DMS 273 (cell line): ENCODE measurements at regions not wholly inside any gene's neighbourhood (a gene's known extent, or its start where the extent isn't known, plus 50 kb on each side); places are given as distances from the start of the nearest gene placed in this dataset.

Experiments used
- DNase-seq: peaks from one replicate; lab custom pipeline; 2025; ENCODE audit not compliant: unreplicated experiment; lab: John Stamatoyannopoulos, UW

DNA sequence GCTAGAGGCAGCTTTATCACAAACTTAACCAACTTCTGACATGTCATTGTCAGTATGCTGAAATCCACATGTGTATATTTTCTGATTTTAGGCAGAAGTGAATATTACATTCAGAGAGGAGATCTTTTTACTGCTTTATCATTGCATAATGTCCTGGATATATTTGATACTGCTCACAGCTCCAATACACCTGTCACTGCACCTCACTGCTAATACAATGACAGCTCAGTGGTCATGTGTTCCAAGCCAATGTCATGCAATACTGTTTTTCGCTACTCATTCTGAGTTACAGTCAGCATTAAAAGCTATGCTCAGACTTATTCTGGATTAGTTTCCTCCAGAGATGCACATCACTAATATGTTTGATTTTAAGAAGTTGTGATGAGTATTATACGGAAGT is 1604.6 kb downstream of the HACE1 start:
- DNase-seq, result no peak

DNA sequence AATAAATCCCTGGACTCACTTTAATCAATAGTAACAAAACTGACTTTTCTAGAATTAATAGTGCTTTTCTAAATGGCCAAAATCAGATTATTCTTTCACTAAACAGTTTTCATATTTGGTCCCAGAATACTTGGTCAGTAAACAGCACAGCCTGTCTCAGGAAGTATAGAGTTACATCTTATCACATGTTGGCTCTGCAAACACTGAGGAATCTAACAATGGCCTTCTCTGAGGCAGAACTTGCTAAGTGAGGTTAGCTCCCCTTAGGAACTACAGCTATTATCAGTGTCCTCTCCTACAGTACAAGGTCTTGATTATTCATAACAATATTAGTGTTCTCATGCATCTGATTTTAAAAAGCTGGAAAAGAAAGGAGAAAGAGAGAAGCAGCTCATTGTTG is 1622.8 kb downstream of the HACE1 start:
- no peak for DNase-seq

DNA sequence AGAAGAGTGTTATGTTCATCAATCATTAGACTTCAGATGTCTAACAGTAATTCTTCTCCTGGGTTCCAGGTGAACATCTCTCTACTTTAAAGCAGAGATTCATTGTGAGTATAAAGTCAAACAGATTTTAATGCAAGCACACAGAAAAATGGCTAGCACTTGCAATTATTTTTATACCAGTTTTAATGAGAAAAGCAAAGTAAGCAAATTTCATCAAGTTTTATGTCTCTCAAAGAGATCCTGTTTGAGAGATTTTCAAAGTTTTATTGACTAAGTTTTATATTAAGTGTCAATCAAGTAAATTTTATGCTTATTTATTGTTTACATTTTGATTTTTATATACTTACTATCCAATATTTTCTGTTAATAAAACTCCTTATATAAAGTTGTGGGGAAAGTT is 1628.5 kb downstream of the HACE1 start:
- no peak for DNase-seq

DNA sequence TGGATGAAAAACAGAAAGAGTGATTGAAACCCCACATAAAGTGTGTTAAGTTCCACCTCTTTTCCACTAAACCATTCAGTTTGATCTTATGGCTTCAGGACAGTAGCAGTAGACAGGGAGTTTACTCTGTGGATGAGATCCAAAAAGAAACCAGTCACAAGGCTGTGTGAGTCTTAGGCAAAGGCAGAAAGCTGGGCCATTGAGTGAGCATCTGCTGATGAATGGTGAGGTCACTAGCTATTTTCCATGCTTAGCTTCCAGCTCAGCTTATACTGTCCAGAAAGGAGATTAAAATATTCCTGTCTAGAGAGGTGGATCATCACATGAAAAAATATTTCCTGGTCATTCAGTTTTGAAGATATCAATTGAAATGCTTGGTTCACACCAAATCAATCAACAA is 1643.9 kb downstream of the HACE1 start:
- peak; percentile 12 for DNase-seq

DNA sequence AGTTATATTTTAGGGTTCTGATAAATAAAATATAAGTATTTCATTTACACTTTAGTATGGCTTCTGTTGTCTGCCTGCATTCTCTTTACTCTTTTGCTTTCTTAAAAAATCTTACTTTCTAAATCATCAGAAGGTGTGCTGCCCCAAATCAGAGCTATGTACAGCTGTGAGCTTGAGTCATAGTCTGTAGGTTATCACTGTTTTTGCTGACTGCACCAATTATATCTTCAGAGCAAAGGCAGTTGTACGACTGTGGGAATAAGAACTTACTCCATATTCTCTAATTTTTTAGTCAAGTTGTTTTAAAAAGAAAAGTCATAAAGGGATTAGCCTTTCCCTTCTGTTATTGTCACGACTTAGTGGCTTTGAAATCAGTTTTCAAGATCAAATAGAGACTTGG is 1649.0 kb downstream of the HACE1 start:
- DNase-seq, result no peak

DNA sequence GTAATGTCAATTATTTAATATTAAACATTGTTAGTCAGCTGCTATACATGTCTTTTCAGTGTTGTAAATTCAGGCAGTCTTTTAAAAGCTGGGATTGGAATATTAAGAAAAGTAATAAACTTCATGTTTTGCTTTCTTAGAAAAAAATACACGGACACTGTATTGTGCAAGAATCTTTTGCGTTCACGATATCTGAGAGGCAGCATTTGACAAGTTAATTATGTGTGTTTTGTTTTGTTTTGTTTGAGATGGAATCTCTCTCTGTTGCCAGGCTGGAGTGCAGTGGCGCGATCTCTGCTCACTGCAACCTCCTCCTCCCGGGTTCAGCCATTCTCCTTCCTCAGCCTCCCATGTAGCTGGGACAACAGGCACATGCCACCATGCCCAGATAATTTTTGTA is 1661.3 kb downstream of the HACE1 start:
- DNase-seq, result no peak

DNA sequence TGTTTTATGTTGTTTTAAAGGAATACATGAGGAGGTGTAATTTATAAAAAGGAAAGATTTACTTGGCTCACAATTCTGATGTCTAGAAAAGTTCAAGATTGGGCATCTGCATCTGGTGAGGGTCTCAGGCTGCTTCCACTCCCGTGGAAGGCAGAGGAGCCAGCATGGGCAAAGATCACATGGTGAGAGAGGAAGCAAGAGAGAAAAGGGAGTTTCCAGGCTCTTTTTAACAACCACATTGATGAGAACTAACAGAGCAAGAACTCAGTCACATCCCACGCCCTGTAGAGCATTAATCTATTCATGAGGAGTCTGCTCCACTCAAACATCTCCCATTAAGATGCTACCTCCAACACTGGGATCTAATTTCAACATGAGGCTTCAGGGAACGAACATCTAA is 1666.3 kb downstream of the HACE1 start:
- DNase-seq, result no peak

DNA sequence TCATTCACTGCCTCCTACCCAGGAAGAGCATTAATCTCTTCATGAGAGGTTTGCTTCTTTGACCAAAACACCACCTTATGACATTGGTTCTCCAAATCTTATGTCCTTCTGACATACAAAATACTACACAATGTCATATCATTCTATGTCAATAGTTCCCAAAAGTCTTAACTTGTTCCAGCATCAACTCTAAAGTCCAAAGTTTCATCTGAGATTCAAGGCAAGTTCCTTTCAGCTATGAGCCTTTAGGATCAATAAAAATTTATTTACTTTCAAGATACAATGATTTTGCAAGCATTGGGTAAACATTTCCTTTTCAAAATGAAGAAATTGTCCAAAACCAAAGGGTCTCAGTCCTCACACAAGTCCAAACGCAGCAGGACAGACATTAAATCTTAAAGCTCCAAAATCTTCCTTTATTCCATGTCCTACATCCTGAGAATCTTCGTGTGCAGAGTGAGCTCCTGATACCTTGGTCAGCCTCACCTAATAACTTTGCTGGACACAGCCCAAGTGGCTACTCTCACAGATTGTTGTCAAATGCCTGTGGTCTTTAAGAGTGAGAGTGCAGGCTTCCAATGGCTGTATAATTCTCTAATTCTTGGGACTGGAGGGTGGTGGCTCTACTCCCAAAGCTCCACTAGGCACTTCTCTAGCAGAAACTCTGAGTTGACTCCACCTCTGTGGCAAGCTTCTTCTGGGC is 1668.2 kb downstream of the HACE1 start:
- no peak for DNase-seq

DNA sequence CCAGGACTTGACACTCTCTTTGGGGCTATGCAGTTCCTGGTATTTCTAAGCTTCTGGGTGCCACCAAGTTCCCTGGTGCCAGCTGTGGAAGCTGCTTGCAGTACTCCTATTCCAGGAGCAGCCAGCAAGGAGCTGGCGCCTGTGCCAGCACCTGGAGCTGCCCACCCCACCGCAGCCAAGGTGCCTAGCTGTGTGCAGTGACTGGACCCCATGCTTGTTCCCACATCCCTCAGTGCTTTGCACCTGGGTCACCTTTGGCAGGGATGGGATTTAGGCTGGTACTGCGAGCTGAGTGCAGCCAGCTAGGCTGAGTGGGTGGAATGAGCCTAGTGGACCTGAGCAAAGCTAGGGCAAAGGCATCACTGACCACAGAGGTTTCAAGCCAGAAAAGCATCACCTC is 1674.9 kb downstream of the HACE1 start:
- no peak for DNase-seq

DNA sequence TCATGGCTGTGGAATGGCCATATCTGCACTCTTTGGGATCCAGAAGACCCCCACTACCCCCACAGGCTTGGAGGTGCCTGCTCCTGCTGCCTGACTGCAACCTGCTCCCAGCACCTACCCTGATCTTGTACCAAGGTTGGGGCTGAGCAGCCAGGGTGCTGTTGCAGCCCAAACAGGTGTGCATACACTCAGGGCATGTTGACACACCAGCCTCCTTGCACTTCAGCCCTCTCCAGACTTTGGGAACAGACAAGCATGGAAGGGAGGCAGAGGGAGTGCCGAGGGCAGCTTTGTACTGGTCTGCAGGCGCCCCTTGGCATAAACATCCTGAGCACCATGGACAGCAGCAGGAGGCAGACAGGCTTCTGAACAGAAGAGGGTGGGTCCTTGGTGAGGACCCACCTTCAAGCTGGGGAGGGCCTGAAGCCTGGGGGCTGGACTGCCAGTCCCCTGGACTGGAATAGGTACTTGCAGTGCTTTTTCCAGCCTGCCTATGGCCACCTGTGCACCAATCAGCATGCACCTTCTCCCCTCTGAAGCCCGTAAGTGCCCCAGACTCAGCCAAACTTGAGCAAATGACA is 1675.8 kb downstream of the HACE1 start:
- no peak for DNase-seq

DNA sequence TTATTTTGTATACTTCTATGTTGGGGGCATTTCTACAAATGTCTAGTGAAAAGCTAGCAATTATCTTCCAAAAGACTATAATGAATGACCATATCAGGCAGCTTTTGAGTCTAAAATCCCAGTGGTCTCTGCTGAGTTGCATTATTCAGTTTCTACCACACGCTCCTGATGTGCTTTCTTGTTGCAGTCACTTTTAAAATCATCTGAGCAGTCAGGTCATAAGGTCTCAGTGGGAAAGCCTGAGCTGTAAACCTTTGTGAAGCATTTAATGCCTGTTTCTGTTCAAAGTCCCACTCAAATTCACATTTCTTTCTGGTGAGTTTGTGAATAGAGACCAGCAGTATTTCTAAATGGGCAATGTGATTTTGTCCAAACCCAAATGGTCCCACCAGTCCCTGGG is 1681.5 kb downstream of the HACE1 start:
- DNase-seq, result no peak

DNA sequence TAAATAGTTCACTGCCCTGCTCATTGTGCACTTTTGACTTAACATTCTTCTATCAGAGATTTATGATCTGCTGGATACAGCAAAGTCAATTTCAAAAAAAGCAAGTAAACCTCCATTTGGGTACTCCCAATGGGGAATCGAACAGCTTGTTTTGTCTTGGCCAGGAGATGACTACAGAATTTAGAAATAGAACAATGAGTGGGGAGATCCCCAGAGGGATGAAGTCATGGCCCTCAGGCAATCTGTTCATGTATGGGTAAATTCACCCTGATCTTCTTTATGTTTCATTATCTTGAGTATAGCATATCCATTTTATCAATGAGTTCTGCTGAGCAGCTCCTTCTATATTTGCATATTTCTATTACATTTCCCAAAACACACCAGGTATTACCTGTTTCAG is 1681.9 kb downstream of the HACE1 start:
- peak; percentile 37 for DNase-seq

DNA sequence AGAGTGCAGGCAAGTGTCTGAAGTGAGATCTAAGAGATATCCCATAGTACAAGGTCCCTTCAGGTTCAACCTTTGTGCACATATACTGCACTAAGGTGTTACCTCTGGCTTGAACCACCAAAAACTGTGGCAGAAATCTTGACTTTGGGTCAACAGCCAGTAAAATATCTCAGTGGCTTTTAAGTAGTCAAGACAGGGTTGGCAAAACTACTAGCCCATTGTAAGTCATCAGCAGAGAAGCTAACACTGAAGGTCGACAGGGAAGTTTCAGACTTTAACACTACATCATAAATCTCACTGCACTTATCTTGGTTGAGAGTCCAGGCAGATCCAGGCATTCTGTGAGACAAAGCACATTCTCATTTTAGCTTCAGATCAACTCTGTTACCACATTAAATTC is 1684.7 kb downstream of the HACE1 start:
- DNase-seq, result no peak

DNA sequence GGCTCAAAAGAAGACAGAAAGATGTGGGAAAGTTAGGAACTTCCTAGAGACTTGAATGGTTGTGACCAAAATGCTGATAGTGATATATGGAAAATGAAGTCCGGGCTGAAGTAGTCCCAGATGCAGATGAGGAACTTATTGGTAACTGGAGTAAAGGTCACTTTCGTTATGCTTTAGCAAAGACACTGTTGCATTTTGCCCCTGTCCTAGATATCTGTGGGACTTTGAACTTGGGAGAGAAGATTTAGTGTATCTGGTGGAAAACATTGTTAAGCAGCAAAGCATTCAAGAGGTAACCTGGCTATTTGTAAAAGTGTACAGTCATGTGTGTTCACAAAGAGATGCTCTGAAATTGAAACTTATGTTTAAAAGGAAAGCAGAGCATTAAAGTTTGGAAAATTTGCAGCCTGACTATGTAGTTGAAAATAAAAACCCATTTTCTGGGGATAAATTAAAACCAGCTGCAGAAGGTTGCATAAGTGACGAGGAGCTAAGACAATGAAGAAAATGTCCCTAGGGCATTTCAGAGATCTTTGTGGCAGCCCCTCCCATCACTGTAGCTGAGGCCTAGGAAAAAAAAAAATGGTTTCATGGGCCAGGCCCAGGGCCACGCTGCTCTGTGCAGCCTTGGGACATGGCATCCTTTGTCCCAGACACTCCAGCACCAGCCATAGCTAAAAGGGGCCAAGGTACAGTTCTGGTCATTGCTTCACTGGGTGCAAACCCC is 1692.2 kb downstream of the HACE1 start:
- DNase-seq, result no peak

DNA sequence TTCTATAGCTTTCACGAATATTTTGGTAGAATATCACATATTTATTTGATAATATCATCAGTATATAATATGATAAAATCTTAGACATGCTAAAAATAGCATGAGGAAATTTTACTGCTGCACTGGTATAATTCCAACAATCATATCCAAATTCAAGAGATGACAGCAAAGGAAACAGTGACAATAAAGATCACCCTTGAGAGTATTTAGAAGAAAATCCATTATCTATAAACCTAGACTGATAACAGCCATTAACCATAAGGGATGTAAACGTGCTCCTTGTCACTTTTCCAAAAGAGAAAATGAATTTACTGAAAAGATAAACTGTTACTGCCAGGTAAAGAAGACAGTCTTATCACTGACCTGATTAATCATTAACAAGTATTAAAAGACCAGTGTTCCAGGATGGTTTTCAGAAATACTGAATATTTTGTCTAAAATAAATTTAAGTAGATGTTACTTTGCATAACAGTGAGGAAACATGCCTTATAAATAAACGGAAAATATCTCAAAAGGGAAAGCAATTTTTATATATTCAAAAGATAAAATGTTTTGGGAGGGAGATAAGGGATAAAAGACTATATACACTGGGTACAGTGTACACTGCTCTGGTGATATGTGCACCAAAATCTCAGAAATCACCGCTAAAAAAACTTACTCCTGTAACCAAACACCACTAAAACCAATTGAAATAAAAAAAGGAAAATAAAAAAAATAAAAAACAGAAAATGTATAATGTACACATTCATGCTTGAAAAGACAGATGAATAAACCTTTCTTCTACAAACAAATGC is 1704.7 kb downstream of the HACE1 start:
- no peak for DNase-seq

DNA sequence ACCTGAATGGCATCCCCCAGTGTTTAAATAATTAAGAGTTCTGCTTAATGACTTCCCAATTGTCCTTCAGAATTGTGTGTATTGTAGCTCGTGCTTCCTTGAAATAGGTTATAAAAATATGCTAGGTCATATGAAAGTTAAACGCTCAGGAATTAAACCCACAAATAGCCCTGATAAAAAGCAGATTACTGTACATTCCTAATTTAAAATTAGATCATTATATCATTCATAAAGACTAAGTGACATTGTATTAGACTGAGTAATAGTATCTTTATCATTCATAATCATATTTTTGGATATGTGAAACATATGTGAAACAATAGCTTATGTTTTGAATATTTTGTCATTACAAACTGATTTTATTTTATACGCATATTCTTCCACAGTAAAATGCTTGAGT is 1706.7 kb downstream of the HACE1 start:
- DNase-seq, result no peak

DNA sequence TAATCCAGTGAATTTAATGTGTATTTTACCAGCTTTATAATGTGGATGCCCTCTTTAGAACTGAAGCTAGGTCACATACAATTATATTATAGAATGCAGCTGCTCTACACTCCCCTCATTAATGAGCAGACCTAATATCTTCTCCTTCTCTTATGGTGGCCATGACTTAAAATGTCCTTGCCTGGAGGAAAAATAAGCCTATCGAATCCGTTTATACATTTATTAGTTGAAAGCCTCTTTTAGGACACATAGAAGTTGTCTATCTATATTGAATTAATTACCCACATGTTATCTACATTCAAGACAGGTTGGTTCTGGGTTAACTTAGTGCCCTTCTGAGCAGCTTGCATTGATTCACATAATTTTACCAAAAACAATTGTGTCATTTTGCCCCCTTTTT is 1716.8 kb downstream of the HACE1 start:
- no peak for DNase-seq

DNA sequence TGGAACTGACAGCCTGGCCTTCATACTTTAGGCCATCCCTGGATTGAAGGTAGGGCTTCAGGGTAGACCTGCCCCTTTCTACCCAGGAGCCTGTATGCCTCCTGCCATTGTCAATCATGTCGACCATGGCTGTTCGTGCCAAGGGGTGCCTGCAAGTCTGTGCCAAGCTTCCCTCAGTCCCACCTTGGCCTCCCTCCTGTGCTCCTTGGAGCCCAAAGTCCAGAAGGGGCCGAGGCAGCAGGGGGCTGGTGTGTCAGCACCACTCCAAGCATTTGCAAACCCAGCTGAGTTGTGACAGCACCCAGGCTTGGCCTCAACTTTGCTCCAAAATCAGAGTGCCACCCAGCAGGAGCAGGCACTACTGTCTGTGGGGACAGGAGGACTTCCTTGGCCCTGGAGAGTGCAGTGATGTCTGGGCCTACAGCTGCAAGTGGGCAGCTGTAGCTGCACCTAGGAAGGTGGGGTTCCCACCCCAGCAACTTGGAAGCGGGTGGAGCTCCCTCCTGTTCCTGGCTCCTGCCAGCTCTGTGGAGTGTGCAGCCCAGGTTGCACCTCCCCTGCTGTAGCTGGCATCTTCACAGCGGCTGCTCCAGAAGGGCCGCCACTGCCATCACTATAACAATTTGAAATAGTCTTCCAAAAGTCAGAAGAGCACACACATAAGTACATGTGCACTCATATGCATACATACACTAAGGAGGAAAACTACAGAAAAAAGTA is 1719.3 kb downstream of the HACE1 start:
- DNase-seq, result no peak

DNA sequence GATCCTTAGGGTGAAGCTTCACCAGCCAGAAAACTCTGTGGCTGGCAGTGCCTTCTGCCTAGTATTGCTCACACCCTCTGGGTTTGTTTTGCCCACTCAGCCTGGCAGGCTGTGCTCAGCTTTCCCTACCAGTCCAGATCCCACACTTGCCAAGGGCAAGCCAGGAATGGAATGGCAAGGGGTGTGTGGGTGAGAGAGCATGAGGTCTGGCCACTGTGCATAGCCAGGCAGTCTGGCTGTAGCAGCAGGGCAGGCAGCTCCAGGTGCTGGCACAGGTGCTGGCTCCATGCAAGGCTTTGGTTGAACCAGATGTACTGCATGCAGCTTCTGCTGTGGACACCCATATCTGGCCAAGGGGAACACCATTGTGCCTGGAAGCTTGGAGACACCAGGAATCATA is 1720.3 kb downstream of the HACE1 start:
- DNase-seq, result no peak

DNA sequence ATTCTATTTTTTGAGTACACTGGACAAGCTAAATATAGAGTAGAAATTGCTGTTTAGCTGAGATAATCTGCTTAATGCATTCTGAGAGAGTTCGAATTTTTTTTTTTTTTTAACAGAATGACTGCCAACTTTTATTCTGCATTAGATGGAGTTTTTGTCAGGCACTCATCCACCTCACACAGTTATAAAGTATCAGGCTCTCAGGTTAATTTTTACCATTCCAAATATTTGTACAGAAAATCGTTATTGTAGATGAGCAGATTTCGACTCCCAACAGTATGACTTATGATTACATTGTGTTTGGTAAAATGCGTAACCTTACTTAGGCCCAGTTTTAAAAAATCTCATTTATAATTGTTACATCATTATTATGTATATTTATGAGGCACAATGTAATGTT is 1731.0 kb downstream of the GRIK2 start:
- DNase-seq, result no peak
